Kidney (tissue), 13 donors: ENCODE measurements at regions not wholly inside any gene's neighbourhood (a gene's known extent, or its start where the extent isn't known, plus 50 kb on each side); places are given as distances from the start of the nearest gene placed in this dataset.

Experiments used
- DNase-seq, 5 donors: peaks; one replicate each; pipeline ENCODE4 v3.0.0-alpha.2; 2013 to 2020
- FAIRE-seq: peaks from 2 replicates; lab custom pipeline; 2012; peaks lifted over from hg19 to GRCh38; lab: Jason Lieb, UNC
- H3K27ac ChIP-seq, 2 donors: one replicate each; pipeline ENCODE4 v1.7.0; 2013; ENCODE audit warnings: low read depth in 2 of 2, low read length in 2 of 2, inconsistent platforms in 1 of 2
- H3K27me3 ChIP-seq: one replicate; pipeline ENCODE4 v1.7.1; 2013; ENCODE audit warnings: low read length, inconsistent platforms; ENCODE audit not compliant: control insufficient read depth, insufficient read depth
- H3K36me3 ChIP-seq, 3 donors: one replicate each; pipeline versions ENCODE4 v1.7.0 to v1.7.1; 2013; ENCODE audit warnings: low read length in 3 of 3, control low read depth in 1 of 3, inconsistent platforms in 1 of 3; ENCODE audit not compliant: insufficient read depth in 3 of 3, control insufficient read depth in 2 of 3
- H3K4me1 ChIP-seq, 3 donors: one replicate each; pipeline versions ENCODE4 v1.7.0 to v1.7.1; 2013; ENCODE audit warnings: low read length in 3 of 3, inconsistent platforms in 1 of 3, low read depth in 1 of 3; ENCODE audit not compliant: control insufficient read depth in 2 of 3, insufficient read depth in 2 of 3
- H3K4me3 ChIP-seq, 3 donors: one replicate each; pipeline versions ENCODE4 v1.7.0 to v1.8.1; 2013; ENCODE audit warnings: low read length in 3 of 3, control low read depth in 1 of 3, inconsistent platforms in 1 of 3
- H3K9ac ChIP-seq, 3 donors: one replicate each; pipeline versions ENCODE4 v1.7.0 to v1.7.1; 2013; ENCODE audit warnings: low read length in 3 of 3, control low read depth in 1 of 3, inconsistent platforms in 1 of 3
- H3K9me3 ChIP-seq, 3 donors: one replicate each; pipeline versions ENCODE4 v1.7.0 to v1.7.1; 2013; ENCODE audit warnings: low read length in 3 of 3, control low read depth in 1 of 3, inconsistent platforms in 1 of 3; ENCODE audit not compliant: control insufficient read depth in 2 of 3, insufficient read depth in 1 of 3
- intact Hi-C: fragments of 100-400 bp; cut with DNase I; formaldehyde crosslinking; loops from one replicate; pipeline ENCODE4 v1.11.1; 2022
- TF ChIP-seq, protein P1 (sequence below): IDR thresholded peaks from 3 replicates; pipeline ENCODE4 v1.5.1; 2012; ENCODE audit warnings: mild to moderate bottlenecking, moderate library complexity, borderline replicate concordance; ENCODE audit not compliant: insufficient read depth; ENCODE audit errors: extremely low read depth
- donor health status: control.
- donor health status: control.
- donor health status: control.
- donor health status: control.
- donor health status: control.
- donor health status: DM: yes; HTN: yes; CAD: no.
- donor health status: Normal renal cell carcinoma (clear cell type).

DNA sequence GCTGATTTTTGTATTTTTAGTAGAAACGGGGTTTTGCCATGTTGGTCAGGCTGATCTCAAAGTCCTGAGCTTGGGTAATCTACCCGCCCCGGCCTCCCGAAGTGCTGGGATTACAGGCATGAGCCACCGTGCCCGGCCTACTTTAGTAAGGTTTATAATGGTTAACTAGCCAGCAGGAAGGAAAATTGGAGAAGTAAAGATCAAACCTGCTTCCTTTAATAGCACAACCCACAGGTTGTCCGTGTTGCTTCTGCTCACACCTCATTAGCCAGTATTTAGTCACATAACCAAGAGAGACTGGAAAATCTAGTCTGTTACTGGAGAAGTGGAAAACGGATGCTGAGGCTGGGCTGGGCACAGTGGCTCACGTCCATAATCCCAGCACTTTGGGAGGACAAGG lies 51.9 kb upstream of the TBL1XR1 start:
- Histone ChIP-seq H3K4me1 (peaks cover 0 to 4% (median 0%) of the 10 kb centered on the region in 3 donors), H3K9ac (no peak overlapping the region), H3K27me3 (no peaks in the 10 kb centered on the region), H3K4me3 (no peak overlapping the region), H3K36me3 (no peaks in the 10 kb centered on the region), H3K9me3 (no peaks in the 10 kb centered on the region), H3K27ac (peak overlapping the region in 1 of 2 donors; percentile 74)
- intact Hi-C loops: no loop called here
- TF ChIP-seq, protein P1, sequence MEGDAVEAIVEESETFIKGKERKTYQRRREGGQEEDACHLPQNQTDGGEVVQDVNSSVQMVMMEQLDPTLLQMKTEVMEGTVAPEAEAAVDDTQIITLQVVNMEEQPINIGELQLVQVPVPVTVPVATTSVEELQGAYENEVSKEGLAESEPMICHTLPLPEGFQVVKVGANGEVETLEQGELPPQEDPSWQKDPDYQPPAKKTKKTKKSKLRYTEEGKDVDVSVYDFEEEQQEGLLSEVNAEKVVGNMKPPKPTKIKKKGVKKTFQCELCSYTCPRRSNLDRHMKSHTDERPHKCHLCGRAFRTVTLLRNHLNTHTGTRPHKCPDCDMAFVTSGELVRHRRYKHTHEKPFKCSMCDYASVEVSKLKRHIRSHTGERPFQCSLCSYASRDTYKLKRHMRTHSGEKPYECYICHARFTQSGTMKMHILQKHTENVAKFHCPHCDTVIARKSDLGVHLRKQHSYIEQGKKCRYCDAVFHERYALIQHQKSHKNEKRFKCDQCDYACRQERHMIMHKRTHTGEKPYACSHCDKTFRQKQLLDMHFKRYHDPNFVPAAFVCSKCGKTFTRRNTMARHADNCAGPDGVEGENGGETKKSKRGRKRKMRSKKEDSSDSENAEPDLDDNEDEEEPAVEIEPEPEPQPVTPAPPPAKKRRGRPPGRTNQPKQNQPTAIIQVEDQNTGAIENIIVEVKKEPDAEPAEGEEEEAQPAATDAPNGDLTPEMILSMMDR: no peak
- peak in 3 of 5 donors; percentile 19 to 79 (median 46) for DNase-seq
- no peak for FAIRE-seq

- H3K27me3 ChIP-seq: no peaks in the 10 kb centered on the region
- no peaks in the 10 kb centered on the region for H3K36me3 ChIP-seq
- FAIRE-seq: no peak
- TF ChIP-seq, protein P1: no peak
- peak in 2 of 5 donors; percentile 67 to 73 for DNase-seq
- no peak overlapping the region for H3K9ac ChIP-seq
- intact Hi-C loops: no loop called here
- peaks cover 0 to 4% (median 0%) of the 10 kb centered on the region in 3 donors for H3K4me1 ChIP-seq
- no peaks in the 10 kb centered on the region for H3K9me3 ChIP-seq
- no peak overlapping the region for H3K27ac ChIP-seq
- H3K4me3 ChIP-seq: no peak overlapping the region
Observed at GRCh38 chr3:177250151-177250550, 52.9 kb upstream of the TBL1XR1 start.

DNA sequence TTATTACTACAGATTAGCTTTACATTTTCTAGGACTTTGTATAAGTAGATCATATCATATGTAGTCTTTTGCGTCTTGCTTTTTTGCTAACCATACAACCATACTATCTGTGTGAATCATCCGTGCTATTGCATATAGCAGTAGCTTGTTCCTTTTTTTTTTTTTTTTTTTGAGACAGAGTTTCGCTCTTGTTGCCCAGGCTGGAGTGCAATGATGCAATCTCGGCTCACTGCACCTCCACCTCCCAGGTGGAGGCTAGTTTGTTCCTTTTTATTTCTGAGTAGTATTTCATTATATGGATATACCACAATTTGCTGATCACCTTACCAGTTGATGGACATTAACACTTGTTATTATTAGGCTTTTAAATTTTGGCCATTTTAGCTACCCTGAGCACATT lies 54.5 kb upstream of the TBL1XR1 start:
- H3K9me3 ChIP-seq: no peaks in the 10 kb centered on the region
- H3K27me3 ChIP-seq: no peaks in the 10 kb centered on the region
- intact Hi-C loops: no loop called here
- no peak overlapping the region for H3K4me3 ChIP-seq
- DNase-seq (no peak), FAIRE-seq (no peak)
- H3K9ac ChIP-seq: no peak overlapping the region
- TF ChIP-seq, protein P1: no peak
- peaks cover 0 to 7% (median 0%) of the 10 kb centered on the region in 3 donors for H3K4me1 ChIP-seq
- H3K36me3 ChIP-seq: no peaks in the 10 kb centered on the region
- H3K27ac ChIP-seq: no peak overlapping the region

DNA sequence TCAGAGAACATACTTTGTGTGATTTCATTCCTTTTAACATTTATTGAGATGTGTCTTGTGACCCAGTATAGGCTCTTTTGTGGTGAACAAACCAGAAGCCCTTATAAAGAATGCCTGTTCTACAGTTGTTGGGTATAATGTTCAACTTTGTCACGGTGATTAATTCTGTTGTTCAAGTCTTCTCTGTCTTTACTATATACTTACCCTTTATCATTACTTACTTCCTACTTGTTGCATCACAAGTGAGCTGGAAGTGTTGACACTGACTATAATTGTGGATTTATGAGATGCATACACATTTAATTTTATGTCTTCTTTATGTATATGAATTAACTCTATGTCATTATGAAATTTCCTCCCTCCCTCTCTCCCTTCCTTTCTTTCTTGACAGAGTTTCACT lies 59.7 kb upstream of the TBL1XR1 start:
- DNase-seq (no peak), FAIRE-seq (no peak)
- H3K9ac ChIP-seq: no peak overlapping the region
- no peaks in the 10 kb centered on the region for H3K27me3 ChIP-seq
- H3K36me3 ChIP-seq: no peaks in the 10 kb centered on the region
- no peak overlapping the region for H3K27ac ChIP-seq
- H3K4me1 ChIP-seq: peaks cover 0 to 3% (median 0%) of the 10 kb centered on the region in 3 donors
- TF ChIP-seq, protein P1: no peak
- no peaks in the 10 kb centered on the region for H3K9me3 ChIP-seq
- H3K4me3 ChIP-seq: no peak overlapping the region
- intact Hi-C loops: no loop called here
